GM20000 (cell line): ENCODE measurements at regions not wholly inside any gene's neighbourhood (a gene's known extent, or its start where the extent isn't known, plus 50 kb on each side); places are given as distances from the start of the nearest gene placed in this dataset.

Experiments used
- DNase-seq: peaks from one replicate; pipeline ENCODE4 v3.0.0; 2012; ENCODE audit warnings: low spot score
- TF ChIP-seq, protein P1 (sequence below): IDR thresholded peaks from 2 replicates; pipeline ENCODE4 v1.5.1; 2012; ENCODE audit warnings: mild to moderate bottlenecking, control low read depth; ENCODE audit errors: extremely low read depth, missing control alignments

DNA sequence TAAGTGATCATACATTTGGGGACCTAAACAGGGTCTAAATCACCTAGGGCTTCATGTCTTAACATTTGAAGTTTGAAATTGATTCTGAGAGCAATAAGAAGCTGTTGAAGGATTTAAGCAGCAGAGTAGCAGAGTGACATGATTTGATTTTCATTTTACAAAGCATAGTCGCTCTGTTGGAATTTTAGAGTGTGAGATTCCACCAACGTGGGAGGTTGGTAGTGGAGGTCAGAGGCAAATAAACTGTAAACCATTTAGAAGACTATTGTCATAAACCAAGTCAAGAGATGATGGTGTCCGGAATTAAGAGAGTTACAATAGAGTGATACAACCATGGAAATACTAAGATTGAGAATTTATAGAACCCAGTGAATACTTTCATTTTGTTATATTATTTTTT lies 52.7 kb upstream of the ZDHHC17 start:
- TF ChIP-seq, protein P1, sequence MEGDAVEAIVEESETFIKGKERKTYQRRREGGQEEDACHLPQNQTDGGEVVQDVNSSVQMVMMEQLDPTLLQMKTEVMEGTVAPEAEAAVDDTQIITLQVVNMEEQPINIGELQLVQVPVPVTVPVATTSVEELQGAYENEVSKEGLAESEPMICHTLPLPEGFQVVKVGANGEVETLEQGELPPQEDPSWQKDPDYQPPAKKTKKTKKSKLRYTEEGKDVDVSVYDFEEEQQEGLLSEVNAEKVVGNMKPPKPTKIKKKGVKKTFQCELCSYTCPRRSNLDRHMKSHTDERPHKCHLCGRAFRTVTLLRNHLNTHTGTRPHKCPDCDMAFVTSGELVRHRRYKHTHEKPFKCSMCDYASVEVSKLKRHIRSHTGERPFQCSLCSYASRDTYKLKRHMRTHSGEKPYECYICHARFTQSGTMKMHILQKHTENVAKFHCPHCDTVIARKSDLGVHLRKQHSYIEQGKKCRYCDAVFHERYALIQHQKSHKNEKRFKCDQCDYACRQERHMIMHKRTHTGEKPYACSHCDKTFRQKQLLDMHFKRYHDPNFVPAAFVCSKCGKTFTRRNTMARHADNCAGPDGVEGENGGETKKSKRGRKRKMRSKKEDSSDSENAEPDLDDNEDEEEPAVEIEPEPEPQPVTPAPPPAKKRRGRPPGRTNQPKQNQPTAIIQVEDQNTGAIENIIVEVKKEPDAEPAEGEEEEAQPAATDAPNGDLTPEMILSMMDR, result no peak
- no peak for DNase-seq

DNA sequence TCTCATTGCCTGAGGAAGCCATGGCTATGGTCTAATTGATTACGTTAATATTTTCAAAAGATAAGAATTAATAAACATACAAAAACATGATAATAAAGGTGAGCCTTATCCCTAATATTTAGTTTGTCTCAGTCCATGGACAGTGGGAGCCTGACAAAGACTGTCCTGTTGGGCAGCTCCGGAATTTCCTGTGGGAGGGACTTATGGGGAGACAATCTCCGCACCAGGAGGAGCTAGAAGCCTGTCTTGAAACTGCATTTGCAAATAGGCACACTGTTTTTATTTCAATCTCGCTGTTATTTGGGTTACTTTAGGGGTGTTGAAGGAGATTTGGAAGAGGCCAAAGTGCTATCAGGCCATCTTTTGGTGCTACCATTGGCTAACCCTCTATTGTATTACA lies 50.8 kb upstream of the ZDHHC17 start:
- TF ChIP-seq, protein P1, result no peak
- DNase-seq, result no peak

DNA sequence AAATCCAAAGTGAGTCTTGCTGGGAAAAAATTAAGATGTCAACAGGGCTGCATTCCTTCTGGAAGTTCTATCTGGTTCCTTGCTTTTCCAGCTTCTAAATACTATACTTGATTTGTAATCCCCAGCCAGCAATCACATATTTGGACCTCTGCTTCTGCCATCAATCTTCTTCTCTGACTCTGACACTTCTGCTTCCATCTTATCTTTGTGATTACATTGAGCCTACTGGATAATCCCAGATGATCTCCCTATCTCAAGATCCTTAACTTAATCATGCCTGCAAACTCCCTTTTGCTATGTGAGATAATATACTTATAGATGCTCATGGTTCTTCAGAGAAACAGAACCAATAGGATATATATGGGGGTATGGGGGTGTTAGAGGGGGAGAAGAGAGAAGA lies 49.9 kb upstream of the ZDHHC17 start:
- no peak for DNase-seq
- TF ChIP-seq, protein P1, result no peak
